ENCODE measurements at regions not wholly inside any gene's neighbourhood (a gene's known extent, or its start where the extent isn't known, plus 50 kb on each side); places are given as distances from the start of the nearest gene placed in this dataset.

DNA sequence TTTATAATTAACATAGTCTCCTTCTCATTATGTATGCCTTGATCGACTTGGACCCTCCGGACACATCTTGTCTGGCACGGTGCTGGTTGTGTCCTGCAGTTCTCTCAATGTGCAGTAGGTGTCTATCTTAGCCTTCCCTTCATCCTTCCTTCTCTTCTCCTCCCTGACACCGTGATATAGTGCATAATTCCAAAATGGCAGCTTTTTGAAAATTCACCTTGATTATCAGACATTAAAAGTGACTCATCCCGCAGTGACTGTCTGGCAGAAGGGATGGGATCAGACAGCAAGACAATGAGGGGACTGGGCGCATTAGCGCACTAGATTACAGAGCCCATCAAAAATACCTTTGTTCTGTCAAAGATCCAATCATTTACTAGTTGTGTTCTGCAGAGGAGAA, 70.0 kb upstream of the PMFBP1 start (continued):
- TF ChIP-seq YY1 (IDR thresholded peaks at IDR 0.05; ENCODE audit: extremely low read depth, insufficient replicate concordance, low read depth, low read length) = peak; percentile 50

DNA sequence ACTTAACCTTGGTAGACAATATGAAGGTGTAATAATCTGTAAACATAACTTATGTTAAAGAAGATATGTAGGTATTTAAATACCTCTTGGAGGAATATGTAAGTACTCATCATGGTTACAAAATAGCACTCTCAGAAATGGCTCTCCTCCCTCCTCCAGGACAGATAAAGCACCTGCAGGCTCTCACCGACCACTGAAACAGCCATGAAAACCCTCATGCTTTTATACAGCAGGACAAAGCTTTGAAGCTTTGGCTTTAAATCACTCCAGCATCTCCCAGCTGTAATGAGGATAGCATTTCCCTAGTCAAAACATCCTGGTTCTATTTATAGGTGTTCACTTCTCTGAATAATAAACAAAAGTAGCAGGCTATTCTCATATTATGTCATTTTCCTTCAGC, 69.1 kb upstream of the PMFBP1 start:
- Histone ChIP-seq H3K9me3 (ENCODE audit: control insufficient read depth in 1 of 2, insufficient read depth in 1 of 2, low read depth in 1 of 2, low read length in 2 of 2) (no peaks in the 10 kb centered on the region), H3K9ac (ENCODE audit: low read length) (no peak overlapping the region), H3K36me3 (ENCODE audit: control insufficient read depth in 1 of 2, insufficient read depth in 2 of 2, low read length in 2 of 2) (no peaks in the 10 kb centered on the region), H3K9me2 (ENCODE audit: insufficient read depth) (no peaks in the 10 kb centered on the region), H4K20me1 (ENCODE audit: insufficient read depth) (no peaks in the 10 kb centered on the region), H3K4me3 (replicated peaks in 1 of 2; ENCODE audit: low read depth in 1 of 2, low read length in 2 of 2) (no peak overlapping the region), H3K27ac (ENCODE audit: low read depth, low read length) (no peak overlapping the region), H3K27me3 (ENCODE audit: insufficient read depth, low read length) (no peaks in the 10 kb centered on the region), H2AFZ (ENCODE audit: low read depth, low read length, poor library complexity, severe bottlenecking) (no peak overlapping the region), H3K4me2 (ENCODE audit: low read length) (no peak overlapping the region), H3K79me2 (ENCODE audit: insufficient read depth, low read length) (no peaks in the 10 kb centered on the region), H3K4me1 (ENCODE audit: control insufficient read depth in 1 of 2, insufficient read depth in 2 of 2, low read length in 2 of 2) (peaks cover 0 to 2% of the 10 kb centered on the region in 2 experiments; a peak in 1 of 4 replicates)
- ATAC-seq = no peak
- intact Hi-C loops (cut with micrococcal nuclease) = loop anchor here (5.0 to 10.0 kb wide), 2 partner anchors 594 to 956 kb away; no protein-coding TSS in a partner anchor
- CTCF ChIA-PET = interaction anchor here (1.3 kb wide), 1 partner anchor 992 kb away, joined by 3 read pairs; no protein-coding TSS in a partner anchor
- BruUV-seq (replicated peaks) = no TSS peak
- DNase-seq (ENCODE audit: low read depth, low spot score) = no peak
- POLR2A ChIA-PET = no interaction called here
- no peak for TF ChIP-seq EGR1 (IDR thresholded peaks at IDR 0.05; ENCODE audit: low read depth)
- TF ChIP-seq ZNF274 (IDR thresholded peaks at IDR 0.05; ENCODE audit: low read depth, low read length) = no peak
- no peak for TF ChIP-seq SP1 (IDR thresholded peaks at IDR 0.05; ENCODE audit: low read depth)
- no peak for TF ChIP-seq SRF (IDR thresholded peaks at IDR 0.05; ENCODE audit: low read depth)
- TF ChIP-seq EZH2phosphoT487 (IDR thresholded peaks at IDR 0.05; ENCODE audit: borderline replicate concordance) = no peak
- no peak for TF ChIP-seq SIN3A (IDR thresholded peaks at IDR 0.05; ENCODE audit: low read depth)
- TF ChIP-seq RAD21 (IDR thresholded peaks at IDR 0.05; ENCODE audit: low read depth) = no peak
- TF ChIP-seq ZBTB33 (IDR thresholded peaks at IDR 0.05; ENCODE audit: extremely low read depth, insufficient replicate concordance, low read length) = no peak
- no peak for TF ChIP-seq YY1 (IDR thresholded peaks at IDR 0.05; ENCODE audit: extremely low read depth, insufficient replicate concordance, low read depth, low read length)
- no peak for TF ChIP-seq CBX3 (IDR thresholded peaks at IDR 0.05; ENCODE audit: low read depth)
- no peak for TF ChIP-seq FOSL1 (IDR thresholded peaks at IDR 0.05; ENCODE audit: low read depth)
- no peak for TF ChIP-seq POLR2A (IDR thresholded peaks at IDR 0.05; ENCODE audit: borderline replicate concordance, extremely low read depth, insufficient read depth, insufficient read length)
- no peak for TF ChIP-seq POLR2AphosphoS5 (IDR thresholded peaks at IDR 0.05; ENCODE audit: low read depth, low read length)
- TF ChIP-seq, protein P1, sequence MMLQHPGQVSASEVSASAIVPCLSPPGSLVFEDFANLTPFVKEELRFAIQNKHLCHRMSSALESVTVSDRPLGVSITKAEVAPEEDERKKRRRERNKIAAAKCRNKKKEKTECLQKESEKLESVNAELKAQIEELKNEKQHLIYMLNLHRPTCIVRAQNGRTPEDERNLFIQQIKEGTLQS (IDR thresholded peaks at IDR 0.05) = no peak
- no peak for TF ChIP-seq TCF7L2 (IDR thresholded peaks at IDR 0.05; ENCODE audit: borderline replicate concordance, extremely low read depth, insufficient read depth, insufficient read length)
- no peak for TF ChIP-seq ELF1 (IDR thresholded peaks at IDR 0.05; ENCODE audit: borderline replicate concordance, low read depth)
- TF ChIP-seq EZH2 (IDR thresholded peaks at IDR 0.05) = no peak
- TF ChIP-seq JUND (IDR thresholded peaks at IDR 0.05) = no peak
- no peak for TF ChIP-seq REST (IDR thresholded peaks at IDR 0.05; ENCODE audit: low read depth)
- no peak for TF ChIP-seq ZFX (IDR thresholded peaks at IDR 0.05)
- RAD21 ChIA-PET (ENCODE audit: low non-redundant PET in 1 of 2, low total read pairs in 2 of 2, uncharacterized antibody in 2 of 2, unreplicated experiment in 2 of 2) = no interaction called here

Measured in HCT116 (cell line).